SH-SY5Y (cell line): ENCODE measurements at regions not wholly inside any gene's neighbourhood (a gene's known extent, or its start where the extent isn't known, plus 50 kb on each side); places are given as distances from the start of the nearest gene placed in this dataset.

ENCODE experiments used
- GATA2 ChIP-seq: IDR thresholded peaks from 2 replicates; pipeline ENCODE4 v1.6.1; 2011; ENCODE audit warnings: mild to moderate bottlenecking, low read depth, low read length
- GATA3 ChIP-seq: IDR thresholded peaks from 2 replicates; pipeline ENCODE4 v1.6.1; 2011; ENCODE audit warnings: low read depth, mild to moderate bottlenecking, low read length, moderate library complexity

DNA sequence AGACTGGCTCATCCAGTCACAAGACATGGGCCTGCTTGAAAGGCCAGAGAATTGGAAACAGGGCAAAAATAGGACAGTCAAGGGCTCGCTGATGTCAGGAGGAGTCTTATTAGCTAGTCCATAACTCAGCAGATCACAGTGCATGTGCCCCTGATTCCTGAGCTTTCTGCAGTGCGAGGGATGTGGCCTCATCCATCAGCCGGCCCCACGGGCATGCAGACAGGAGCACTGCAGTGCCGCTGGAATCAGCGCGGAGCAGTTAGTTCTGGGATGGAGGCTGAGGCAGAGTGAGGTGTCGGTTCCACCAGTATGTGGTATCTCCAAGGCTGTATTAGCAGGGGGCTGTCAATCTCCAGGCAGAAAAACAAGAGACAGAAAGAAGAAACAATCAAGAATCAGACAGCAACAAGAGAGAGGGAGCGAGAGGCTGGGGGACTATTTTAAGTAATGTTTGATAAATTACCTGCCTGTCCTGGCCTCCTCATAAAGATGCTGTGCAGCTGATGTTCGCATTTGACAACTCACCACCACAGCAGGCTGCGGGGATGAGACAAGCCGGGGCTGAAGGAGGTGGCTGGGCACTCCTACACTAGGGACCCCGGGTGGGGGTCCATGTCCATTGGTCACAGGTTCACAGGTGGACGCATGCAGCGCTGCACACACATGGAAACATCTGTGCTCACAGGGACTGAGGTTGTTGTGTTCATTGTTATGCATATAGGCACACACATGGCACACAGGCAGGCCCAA is 167.2 kb downstream of the TRIM29 start:
- TF ChIP-seq GATA2 = no peak
- no peak for TF ChIP-seq GATA3

GRCh38 chr11:119964136-119965025 is 173.5 kb downstream of the TRIM29 start:
- TF ChIP-seq GATA3 = no peak
- TF ChIP-seq GATA2 = no peak

- TF ChIP-seq GATA2 (no peak), GATA3 (no peak)
Observed at GRCh38 chr11:119957951-119958350, 180.0 kb downstream of the TRIM29 start.

- TF ChIP-seq GATA2 = no peak
- no peak for TF ChIP-seq GATA3
Observed at GRCh38 chr11:119952441-119952840, 185.5 kb downstream of the TRIM29 start.

DNA sequence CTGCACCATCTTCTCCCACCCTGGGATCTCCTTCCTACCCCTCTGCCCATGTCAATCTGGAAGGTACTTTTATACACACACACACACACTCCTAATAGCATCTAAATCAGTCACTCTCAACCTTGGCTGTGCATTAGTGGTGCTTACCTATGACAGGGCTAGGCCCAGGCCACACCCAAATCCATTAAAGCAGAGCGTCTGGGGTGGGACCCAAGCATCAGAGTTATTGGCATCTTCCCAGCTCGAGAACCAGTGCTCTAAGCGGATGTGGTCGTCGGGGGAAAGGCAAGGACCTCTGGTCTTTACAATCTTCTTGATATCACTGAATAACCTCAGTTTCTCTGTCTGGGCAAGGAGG is 194.6 kb downstream of the TRIM29 start:
- TF ChIP-seq GATA2 = no peak
- TF ChIP-seq GATA3 = no peak

- TF ChIP-seq GATA3 = no peak
- no peak for TF ChIP-seq GATA2
Observed at GRCh38 chr11:119942583-119943297, 195.2 kb downstream of the TRIM29 start.

DNA sequence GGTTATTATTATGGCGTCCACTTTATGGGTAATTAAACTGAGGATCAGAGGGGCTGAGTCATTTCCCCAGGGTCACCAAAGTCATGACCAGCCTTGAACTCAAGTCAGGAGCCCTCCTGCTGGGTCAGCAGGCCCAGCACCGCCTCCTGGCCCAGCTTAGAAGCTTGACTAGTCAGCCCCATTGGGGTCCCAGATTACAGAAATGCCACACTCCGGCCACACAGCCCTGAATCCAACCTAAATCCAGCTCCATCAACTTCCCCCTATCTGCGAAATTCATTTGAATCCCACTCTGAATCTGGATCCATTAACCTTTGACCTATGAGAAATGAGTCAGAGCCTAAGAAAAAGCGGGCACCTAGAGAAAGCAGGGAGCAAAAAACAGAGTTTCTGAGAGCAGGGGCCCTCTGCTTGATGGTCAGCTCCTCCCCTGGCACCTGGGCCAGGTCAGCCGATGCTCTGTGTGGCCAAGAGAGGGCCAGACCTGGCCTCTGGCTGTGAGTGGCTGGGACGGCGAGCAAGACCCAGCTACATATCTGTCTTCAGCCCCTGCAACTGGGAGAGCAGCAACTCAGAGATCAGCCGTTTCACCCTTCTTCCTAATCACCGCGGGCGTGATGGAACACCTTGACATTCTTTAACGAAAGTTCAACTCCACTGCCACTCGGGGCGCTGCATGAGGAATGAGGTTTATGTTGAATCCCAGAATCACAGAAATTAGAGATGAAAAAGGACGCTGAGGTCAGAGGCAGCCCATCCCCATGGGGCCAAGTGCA is 196.1 kb downstream of the TRIM29 start:
- TF ChIP-seq GATA3 (no peak), GATA2 (no peak)

GRCh38 chr11:119941171-119941570 is 196.7 kb downstream of the TRIM29 start:
- TF ChIP-seq GATA3 (no peak), GATA2 (no peak)

DNA sequence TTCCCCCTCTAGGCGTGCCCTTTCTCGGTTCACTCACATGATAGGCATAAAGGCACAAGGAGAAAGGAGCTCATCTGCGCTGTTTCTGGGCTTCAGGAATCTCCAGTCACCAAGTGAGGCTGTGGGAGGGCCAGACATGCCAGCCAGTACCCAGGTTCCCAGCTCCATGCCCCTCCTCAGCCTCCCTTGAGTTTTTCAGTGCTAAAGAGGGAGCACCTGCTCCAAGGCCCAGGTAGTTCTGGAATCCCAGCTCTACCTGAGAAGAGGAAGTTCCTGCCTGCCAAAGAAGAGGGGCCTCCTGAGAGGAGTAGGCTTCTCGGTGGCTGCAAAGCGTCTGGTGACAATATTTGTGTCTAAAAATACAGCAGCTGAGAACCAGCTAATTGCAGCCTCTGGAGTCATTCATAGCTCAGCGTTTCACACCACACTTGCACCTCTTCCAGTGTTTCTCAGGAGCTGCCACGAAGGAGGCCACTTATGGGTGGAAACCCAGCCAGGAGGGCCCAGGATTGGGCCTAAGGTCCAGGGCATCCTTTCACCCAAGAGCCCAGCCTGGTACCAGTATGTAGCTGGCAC is 197.4 kb downstream of the TRIM29 start:
- no peak for TF ChIP-seq GATA2
- no peak for TF ChIP-seq GATA3

GRCh38 chr11:119937412-119937811 is 200.5 kb downstream of the TRIM29 start:
- TF ChIP-seq GATA2 (no peak), GATA3 (no peak)

GRCh38 chr11:119936426-119936825 is 201.5 kb downstream of the TRIM29 start:
- no peak for TF ChIP-seq GATA3
- TF ChIP-seq GATA2 = no peak

- TF ChIP-seq GATA3 (no peak), GATA2 (no peak)
Observed at GRCh38 chr11:119935349-119935925, 202.5 kb downstream of the TRIM29 start.

DNA sequence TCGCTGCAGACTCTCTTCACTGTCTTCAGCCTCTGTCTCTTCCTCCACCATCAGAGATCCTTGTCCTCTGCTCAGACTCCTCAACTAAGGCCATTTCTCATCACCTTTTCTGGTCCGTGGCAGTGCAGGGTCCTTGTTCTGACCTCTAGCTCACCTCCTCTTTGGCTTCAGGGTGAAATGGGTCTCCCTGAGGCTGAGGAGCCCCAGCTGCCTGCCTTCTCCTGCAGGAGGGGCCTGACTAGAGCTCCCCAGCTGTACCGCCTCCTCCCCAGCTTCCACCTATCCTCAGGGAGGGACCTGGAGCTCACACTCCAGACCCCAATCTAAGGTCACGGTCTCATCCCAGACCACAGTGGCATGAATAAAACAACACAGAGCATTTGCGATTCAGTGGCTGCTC is 203.0 kb downstream of the TRIM29 start:
- no peak for TF ChIP-seq GATA3
- no peak for TF ChIP-seq GATA2
